Activated naive CD8-positive, alpha-beta T cell treated with anti-CD3 and anti-CD28 coated beads for 36 hours (primary cell): ENCODE measurements at regions not wholly inside any gene's neighbourhood (a gene's known extent, or its start where the extent isn't known, plus 50 kb on each side); places are given as distances from the start of the nearest gene placed in this dataset.
"Not testable (repeated sequence)": the region's sequence is repeated elsewhere in the genome, so short reads cannot be mapped to it uniquely, and the experiment has no call there.

Experiments used
- DNase-seq: peaks from one replicate; pipeline ENCODE4 v3.0.0; 2021
- H3K27ac Mint-ChIP-seq: one replicate; pipeline ENCODE4 v1.8.0; 2022; ENCODE audit warnings: mild to moderate bottlenecking, moderate library complexity, mixed read lengths
- H3K27me3 Mint-ChIP-seq: one replicate; pipeline ENCODE4 v1.8.0; 2022; ENCODE audit warnings: mild to moderate bottlenecking, mixed read lengths
- H3K36me3 Mint-ChIP-seq: one replicate; pipeline ENCODE4 v1.8.0; 2021; ENCODE audit warnings: mild to moderate bottlenecking, mixed read lengths
- H3K4me1 Mint-ChIP-seq: one replicate; pipeline ENCODE4 v1.8.0; 2021; ENCODE audit warnings: mixed read lengths
- H3K4me3 Mint-ChIP-seq: one replicate; pipeline ENCODE4 v1.8.0; 2022; ENCODE audit warnings: mild to moderate bottlenecking, moderate library complexity, mixed read lengths
- H3K9me3 Mint-ChIP-seq: one replicate; pipeline ENCODE4 v1.8.0; 2022; ENCODE audit warnings: mixed read lengths

DNA sequence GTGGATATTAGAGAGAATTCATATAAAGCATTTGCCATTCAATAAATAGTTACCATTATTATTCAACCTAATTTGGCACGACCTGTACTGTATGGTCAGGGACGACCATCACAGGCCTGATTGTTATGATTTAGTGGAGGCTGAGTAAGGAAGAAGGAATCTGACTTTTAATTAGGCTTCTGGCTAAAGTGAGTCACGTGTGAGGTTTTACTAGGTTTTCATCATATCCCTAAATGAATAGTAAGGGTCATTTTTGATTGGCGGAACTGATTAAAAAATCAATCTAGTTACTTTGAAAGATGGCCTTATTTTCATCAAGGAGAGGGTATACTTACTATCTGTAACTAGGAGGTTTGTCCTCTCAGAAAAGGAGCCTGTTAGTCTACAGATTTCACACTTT is 143.4 kb downstream of the ADCYAP1 start:
- no peaks in the 10 kb centered on the region for H3K9me3 Mint-ChIP-seq
- H3K27ac Mint-ChIP-seq: no peak overlapping the region
- H3K27me3 Mint-ChIP-seq: no peaks in the 10 kb centered on the region
- DNase-seq: no peak
- no peaks in the 10 kb centered on the region for H3K4me1 Mint-ChIP-seq
- H3K4me3 Mint-ChIP-seq: no peak overlapping the region
- no peaks in the 10 kb centered on the region for H3K36me3 Mint-ChIP-seq

DNA sequence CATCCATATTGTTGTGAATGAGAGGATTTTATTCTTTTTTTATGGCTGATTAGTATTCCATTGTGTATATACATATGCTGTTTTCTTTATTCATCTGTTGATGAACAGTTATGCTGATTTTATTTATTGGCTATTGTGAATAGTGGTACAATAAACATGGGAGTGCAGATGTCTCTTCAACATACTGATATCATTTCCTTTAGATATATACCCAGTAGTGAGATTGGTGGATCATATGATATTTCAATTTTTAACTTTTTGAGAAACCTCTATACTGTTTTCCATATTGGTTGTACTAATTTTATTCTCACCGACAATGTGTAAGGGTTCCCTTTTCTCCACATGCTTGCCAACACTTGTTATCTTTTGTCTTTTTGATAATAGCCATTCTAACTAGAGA is 144.5 kb downstream of the ADCYAP1 start:
- no peak for DNase-seq
- no peak overlapping the region for H3K27ac Mint-ChIP-seq

DNA sequence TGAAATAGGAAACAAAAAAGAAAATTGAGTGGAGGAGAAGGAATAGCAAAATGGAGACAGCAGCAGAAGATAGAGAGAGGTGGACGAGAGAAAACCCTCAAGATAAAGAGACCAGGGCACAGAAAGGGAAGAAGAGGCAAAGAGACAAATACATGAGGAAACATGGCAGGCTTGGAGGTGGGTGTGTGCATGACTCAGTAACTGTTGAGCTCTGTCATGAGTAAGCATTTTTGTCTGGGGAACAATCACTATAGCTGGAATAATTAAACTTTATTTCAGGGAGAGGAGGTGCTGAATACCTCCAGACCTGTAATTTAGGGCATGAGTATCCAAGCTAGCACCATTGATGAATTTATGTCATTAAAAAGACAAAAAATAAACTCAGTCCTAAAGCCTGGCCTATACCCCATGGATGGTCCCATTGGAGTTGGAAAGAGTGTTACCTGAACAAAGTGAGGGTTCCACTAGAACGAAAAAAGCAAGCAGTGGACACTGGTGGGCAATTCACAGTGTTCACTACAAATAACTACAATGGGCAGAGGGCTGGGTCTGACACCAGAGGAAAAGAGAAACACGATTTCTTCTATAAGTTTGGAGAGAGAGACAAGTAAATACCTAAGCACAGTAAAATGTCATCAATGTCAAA is 145.5 kb downstream of the ADCYAP1 start:
- no peak overlapping the region for H3K27ac Mint-ChIP-seq
- no peaks in the 10 kb centered on the region for H3K36me3 Mint-ChIP-seq
- DNase-seq: no peak
- H3K4me1 Mint-ChIP-seq: no peaks in the 10 kb centered on the region
- no peaks in the 10 kb centered on the region for H3K9me3 Mint-ChIP-seq
- no peak overlapping the region for H3K4me3 Mint-ChIP-seq
- no peaks in the 10 kb centered on the region for H3K27me3 Mint-ChIP-seq

More for the DNA sequence above, 144.5 kb downstream of the ADCYAP1 start:
- Mint-ChIP-seq H3K36me3 (no peaks in the 10 kb centered on the region), H3K27me3 (no peaks in the 10 kb centered on the region), H3K9me3 (no peaks in the 10 kb centered on the region), H3K4me1 (no peaks in the 10 kb centered on the region), H3K4me3 (no peak overlapping the region)

DNA sequence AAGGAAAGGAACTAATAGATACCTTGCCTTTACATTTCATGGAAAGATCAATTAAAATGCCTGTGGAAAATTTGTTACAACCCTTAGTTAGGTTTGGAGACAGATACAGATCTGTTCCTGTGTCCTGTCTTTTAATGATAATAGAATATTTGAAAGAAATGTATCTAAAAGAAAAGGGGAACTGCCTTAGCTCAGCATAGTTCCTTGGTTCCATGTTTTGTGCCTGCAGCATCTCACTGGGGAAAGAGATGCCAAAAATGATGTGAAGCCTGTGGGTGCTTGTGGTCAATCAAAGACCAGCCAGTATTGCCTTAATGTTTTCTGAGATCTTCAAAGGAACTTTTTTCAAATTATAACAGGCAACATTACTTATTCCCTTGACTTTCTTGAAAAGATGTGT is 147.6 kb downstream of the ADCYAP1 start:
- Mint-ChIP-seq H3K27ac (no peak overlapping the region), H3K9me3 (peaks cover 6% of the 10 kb centered on the region), H3K4me3 (no peak overlapping the region), H3K4me1 (no peaks in the 10 kb centered on the region), H3K27me3 (no peaks in the 10 kb centered on the region), H3K36me3 (no peaks in the 10 kb centered on the region)
- DNase-seq: no peak

DNA sequence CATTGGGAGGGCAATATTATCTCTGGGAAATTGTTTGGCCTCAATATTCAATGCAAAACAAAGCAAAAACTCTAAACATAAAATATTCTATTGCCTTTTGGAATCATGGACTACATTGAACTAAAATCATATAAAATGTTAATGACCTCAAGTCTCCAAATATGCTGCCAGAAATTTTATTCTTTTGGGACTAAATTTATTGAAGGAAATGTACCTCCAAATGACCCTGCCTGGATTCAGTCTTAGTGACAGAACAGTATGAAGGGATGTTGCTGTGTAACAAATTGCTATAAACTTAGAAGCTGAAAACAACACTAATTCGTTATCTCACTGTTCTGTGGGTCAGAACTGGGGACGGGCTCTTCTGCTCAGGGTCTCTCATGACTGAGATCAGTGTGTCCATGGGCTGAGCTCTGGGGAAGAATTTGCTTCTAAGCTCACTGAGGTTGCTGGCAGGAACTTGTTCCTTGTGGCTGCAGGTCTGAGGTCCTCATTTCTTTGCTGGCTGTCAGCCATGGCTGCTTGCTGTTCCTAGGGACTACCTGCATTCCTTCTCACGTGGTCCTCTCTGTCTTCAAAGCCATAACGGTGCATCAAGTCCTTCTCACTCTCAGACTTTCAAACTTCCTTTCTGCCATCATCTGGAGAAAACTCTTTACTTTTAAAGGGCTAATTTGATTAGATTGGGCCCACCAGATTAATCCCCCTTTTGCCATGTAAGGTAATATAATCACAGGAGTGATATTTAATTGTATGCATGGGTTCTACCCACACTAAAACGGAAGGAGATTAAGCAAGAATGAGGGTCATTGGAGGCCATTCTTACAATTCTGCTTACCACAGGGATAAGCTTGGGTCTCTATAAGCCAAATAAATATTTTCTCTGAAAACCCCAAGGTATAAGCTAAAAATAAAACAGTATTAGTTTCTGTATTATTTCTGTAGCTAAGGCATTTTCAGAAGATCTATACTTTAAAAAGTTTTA is 149.0 kb downstream of the ADCYAP1 start:
- no peaks in the 10 kb centered on the region for H3K36me3 Mint-ChIP-seq
- no peak overlapping the region for H3K4me3 Mint-ChIP-seq

DNA sequence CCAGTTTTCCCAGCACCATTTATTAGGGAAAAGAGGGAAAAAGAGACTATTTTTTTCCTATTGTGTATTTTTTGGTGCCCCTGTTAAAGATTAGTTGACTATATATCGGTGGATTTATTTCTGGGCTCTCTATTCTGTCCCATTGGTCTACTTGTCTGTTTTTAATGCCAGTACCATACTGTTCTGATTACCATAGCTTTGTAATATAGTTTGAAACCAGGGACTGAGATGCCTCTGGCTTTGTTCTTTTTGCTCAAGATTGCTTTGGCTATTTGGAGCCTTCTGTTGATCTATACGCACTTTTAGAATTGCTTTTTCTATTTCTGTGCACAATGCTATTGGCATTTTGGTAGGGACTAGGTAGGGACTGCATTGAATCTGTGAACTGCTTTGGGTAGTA is 151.7 kb downstream of the ADCYAP1 start:
- no peaks in the 10 kb centered on the region for H3K4me1 Mint-ChIP-seq
- DNase-seq: no peak
- no peaks in the 10 kb centered on the region for H3K36me3 Mint-ChIP-seq
- no peaks in the 10 kb centered on the region for H3K27me3 Mint-ChIP-seq
- H3K4me3 Mint-ChIP-seq: no peak overlapping the region
- no peak overlapping the region for H3K27ac Mint-ChIP-seq
- peaks cover 18% of the 10 kb centered on the region for H3K9me3 Mint-ChIP-seq

More for the DNA sequence above, 149.0 kb downstream of the ADCYAP1 start:
- Mint-ChIP-seq H3K4me1 (no peaks in the 10 kb centered on the region), H3K27ac (no peak overlapping the region), H3K9me3 (peaks cover 15% of the 10 kb centered on the region), H3K27me3 (no peaks in the 10 kb centered on the region)
- DNase-seq: no peak

DNA sequence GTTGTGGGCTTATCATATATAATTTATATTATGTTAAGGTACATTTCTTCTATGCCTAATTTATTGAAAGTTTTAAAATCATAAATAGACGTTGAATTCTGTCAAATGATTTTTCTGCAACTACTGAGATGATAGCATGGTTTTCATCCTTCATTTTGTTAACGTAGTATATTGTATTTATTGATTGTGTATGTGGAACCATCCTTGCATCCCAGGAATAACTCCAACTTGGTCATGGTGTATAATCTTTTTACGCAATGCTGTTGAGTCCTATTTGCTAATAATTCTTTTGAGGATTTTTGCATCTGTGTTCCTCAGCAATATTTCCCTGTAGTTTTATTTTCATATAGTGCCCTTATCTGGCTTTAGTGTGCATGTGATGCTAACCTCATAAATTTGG is 152.7 kb downstream of the ADCYAP1 start:
- Mint-ChIP-seq H3K27me3 (no peaks in the 10 kb centered on the region), H3K27ac (no peak overlapping the region)

DNA sequence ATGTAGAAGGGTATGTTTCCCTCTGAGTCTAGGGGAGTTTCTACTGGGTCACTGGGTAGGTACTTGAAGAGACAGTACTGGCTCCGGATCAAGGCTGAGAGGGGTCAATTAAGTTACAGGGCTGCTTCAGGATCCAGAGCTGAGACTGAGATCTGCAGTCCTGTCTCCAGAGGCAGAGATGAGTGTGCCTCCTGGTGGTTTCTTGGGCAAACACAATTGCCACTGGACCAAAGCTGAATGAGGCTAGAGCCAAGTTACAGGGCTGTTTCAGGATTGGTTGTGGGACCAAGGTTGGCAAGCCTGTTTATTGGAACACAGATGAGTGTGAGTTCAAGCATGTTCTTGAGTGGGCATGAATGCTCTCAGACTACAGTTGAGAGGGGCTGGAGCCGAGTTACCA is 157.9 kb downstream of the ADCYAP1 start:
- no peaks in the 10 kb centered on the region for H3K36me3 Mint-ChIP-seq
- no peak overlapping the region for H3K4me3 Mint-ChIP-seq
- H3K9me3 Mint-ChIP-seq: peaks cover 11% of the 10 kb centered on the region
- no peaks in the 10 kb centered on the region for H3K4me1 Mint-ChIP-seq
- no peak for DNase-seq
- no peaks in the 10 kb centered on the region for H3K27me3 Mint-ChIP-seq
- no peak overlapping the region for H3K27ac Mint-ChIP-seq

More for the DNA sequence above, 152.7 kb downstream of the ADCYAP1 start:
- peaks cover 18% of the 10 kb centered on the region for H3K9me3 Mint-ChIP-seq
- no peaks in the 10 kb centered on the region for H3K4me1 Mint-ChIP-seq
- no peak overlapping the region for H3K4me3 Mint-ChIP-seq
- DNase-seq: no peak
- no peaks in the 10 kb centered on the region for H3K36me3 Mint-ChIP-seq

DNA sequence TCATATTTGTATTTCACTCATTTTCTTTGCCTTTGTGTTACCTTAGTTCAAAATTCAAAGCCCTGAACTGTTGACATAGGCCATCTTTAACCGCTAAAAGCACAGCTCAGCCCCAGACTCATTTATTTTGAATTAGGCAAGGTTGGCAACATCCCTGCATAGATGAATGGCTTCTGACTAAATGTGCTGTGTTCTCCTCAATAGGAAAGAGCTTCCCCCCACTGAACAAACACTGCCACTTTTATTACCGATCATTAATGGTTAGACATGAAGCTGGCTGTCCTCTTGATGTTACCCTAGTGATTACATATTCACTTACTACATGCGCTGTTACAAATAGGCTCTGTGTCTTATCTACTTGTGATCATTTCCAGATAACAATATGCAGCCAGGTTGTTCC is 170.7 kb downstream of the ADCYAP1 start:
- Mint-ChIP-seq H3K4me1 (no peaks in the 10 kb centered on the region), H3K27me3 (no peaks in the 10 kb centered on the region), H3K36me3 (no peaks in the 10 kb centered on the region), H3K4me3 (no peak overlapping the region), H3K9me3 (no peaks in the 10 kb centered on the region), H3K27ac (no peak overlapping the region)
- no peak for DNase-seq

DNA sequence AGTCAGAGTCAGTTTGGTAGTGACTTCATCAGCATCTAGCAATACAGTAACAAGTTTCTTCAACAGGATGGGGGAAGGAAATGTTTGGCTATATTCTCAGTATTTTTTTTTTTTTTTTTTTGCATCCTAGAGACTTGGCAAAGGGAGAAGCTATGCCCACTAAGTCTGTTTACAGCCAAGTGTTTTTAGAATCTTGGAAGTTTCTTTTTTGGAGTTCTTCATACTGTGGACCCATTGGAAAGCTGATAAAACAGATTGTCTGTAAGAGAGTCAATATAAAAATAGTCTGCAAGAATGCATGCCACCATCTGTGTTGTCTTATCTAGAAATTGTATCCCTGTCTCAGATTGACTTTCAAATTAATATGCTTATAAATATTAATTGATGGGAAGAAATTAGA is 171.2 kb downstream of the ADCYAP1 start:
- DNase-seq: no peak
- Mint-ChIP-seq H3K4me1 (no peaks in the 10 kb centered on the region), H3K27ac (no peak overlapping the region), H3K36me3 (no peaks in the 10 kb centered on the region), H3K27me3 (no peaks in the 10 kb centered on the region), H3K4me3 (no peak overlapping the region), H3K9me3 (no peaks in the 10 kb centered on the region)

DNA sequence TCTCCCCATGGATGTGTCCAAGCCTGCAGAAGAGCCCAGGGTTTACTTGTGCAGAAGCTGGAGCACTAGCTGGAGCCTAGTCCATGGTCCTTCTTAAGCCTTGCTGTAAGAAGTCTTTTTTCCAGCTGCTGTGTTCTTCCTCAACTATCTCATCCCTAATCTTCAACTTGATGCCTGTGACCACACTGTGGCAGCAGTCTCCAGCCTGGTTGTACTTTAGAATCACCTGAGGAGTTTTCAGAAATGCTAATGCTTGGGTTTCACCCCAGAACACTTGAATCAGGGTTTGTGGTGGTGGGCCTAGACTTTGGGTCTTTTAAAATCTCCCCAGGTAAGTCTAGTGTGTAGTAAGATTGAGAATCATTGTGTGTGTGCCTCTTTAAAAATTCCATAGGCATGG is 173.6 kb downstream of the ADCYAP1 start:
- Mint-ChIP-seq H3K27me3 (no peaks in the 10 kb centered on the region), H3K9me3 (no peaks in the 10 kb centered on the region), H3K27ac (no peak overlapping the region), H3K4me3 (no peak overlapping the region), H3K4me1 (no peaks in the 10 kb centered on the region), H3K36me3 (no peaks in the 10 kb centered on the region)
- DNase-seq: no peak

DNA sequence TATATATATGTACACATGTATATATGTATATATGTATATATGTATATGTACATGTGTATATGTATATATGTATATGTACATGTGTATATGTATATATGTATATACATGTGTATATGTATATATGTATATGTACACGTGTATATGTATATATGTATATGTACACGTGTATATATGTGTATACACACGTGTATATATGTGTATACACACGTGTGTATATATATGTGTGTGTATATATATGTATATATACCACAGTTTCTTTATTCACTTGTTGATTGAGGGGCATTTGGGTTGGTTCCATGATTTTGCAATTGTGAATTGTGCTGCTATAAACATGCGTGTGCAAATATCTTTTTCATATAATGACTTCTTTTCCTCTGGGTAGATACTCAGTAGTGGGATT is 179.0 kb downstream of the ADCYAP1 start:
- DNase-seq, H3K27ac Mint-ChIP-seq, H3K36me3 Mint-ChIP-seq, H3K4me3 Mint-ChIP-seq, H3K27me3 Mint-ChIP-seq, H3K4me1 Mint-ChIP-seq: not testable (repeated sequence)
- peaks cover 21% of the 10 kb centered on the region for H3K9me3 Mint-ChIP-seq

DNA sequence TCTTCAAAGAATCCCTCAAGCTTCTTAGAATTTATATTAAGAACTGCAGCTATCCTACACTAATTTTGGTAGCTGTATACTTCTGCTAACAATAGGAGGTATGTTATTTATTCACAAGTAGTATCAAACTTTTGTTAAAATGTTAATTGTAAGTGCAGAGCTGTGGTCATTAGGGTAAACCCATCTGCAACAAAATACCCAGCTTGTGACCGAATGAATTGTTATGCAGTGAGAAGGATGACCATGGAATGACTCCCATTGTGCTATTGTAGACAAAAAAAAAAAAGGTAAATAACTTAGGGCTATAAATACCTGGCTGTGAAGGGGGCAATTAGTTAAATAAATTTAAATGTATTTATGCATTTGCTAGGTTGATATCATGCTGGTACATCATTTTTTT is 186.1 kb downstream of the ADCYAP1 start:
- H3K36me3 Mint-ChIP-seq: no peaks in the 10 kb centered on the region
- H3K4me1 Mint-ChIP-seq: no peaks in the 10 kb centered on the region
- no peak overlapping the region for H3K4me3 Mint-ChIP-seq

DNA sequence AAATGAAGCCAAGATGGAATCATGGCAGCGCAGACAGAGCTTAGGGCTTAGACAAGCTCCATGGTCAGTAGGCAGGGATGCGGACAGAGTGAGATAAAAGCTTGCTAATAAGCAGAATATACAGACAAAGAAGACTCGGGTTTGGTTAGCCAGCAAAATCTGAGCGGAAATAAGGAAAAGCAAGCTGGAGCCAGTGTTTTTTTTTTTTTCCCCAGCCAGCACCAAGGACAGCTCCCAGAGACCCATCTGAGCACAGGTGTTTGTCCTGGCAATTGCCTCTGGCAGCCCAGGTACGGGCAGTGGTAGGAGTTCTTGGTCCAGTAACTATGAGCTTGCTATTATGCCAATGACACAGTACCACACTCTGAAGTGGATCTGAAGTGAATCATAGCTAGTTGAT is 187.6 kb downstream of the ADCYAP1 start:
- H3K27me3 Mint-ChIP-seq: no peaks in the 10 kb centered on the region
- peaks cover 10% of the 10 kb centered on the region for H3K9me3 Mint-ChIP-seq

More for the DNA sequence above, 186.1 kb downstream of the ADCYAP1 start:
- Mint-ChIP-seq H3K9me3 (peaks cover 21% of the 10 kb centered on the region), H3K27me3 (no peaks in the 10 kb centered on the region), H3K27ac (no peak overlapping the region)
- DNase-seq: no peak

DNA sequence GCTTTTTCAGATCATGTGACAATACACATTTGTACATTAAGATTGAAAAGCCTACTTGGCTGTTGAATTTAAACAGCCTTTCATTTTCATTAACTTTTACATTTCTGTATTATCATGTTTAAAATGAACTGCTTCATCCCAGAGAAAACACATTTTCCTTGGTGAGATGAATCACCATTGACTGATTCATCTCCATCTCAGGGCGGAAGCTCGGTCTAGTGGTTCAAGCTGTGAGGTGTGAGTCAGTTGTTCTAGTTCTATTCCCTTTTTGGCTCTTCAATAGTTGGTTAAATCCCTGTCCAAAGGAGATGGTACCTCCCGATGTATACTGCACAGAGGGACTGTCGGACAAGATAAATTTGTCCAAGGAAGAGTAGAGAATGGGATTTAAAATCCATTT is 189.7 kb downstream of the ADCYAP1 start:
- no peak for DNase-seq
- H3K4me3 Mint-ChIP-seq: no peak overlapping the region
- H3K9me3 Mint-ChIP-seq: peaks cover 3% of the 10 kb centered on the region
- no peaks in the 10 kb centered on the region for H3K27me3 Mint-ChIP-seq
- no peaks in the 10 kb centered on the region for H3K4me1 Mint-ChIP-seq
- H3K36me3 Mint-ChIP-seq: no peaks in the 10 kb centered on the region
- H3K27ac Mint-ChIP-seq: no peak overlapping the region

More for the DNA sequence above, 187.6 kb downstream of the ADCYAP1 start:
- DNase-seq: no peak
- no peak overlapping the region for H3K27ac Mint-ChIP-seq
- no peaks in the 10 kb centered on the region for H3K4me1 Mint-ChIP-seq
- H3K4me3 Mint-ChIP-seq: no peak overlapping the region
- no peaks in the 10 kb centered on the region for H3K36me3 Mint-ChIP-seq
